Liver (tissue), 8 donors: ENCODE measurements at regions not wholly inside any gene's neighbourhood (a gene's known extent, or its start where the extent isn't known, plus 50 kb on each side); places are given as distances from the start of the nearest gene placed in this dataset.

Experiments used
- DNase-seq: peaks from one replicate; pipeline ENCODE4 v3.0.0-alpha.2; 2017; ENCODE audit warnings: low spot score
- H3K27ac ChIP-seq, 2 donors: one replicate each; pipeline ENCODE4 v1.7.0; 2013; ENCODE audit warnings: inconsistent platforms in 2 of 2, low read length in 2 of 2, control low read depth in 1 of 2, low read depth in 1 of 2, mild to moderate bottlenecking in 1 of 2
- H3K27me3 ChIP-seq, 4 donors: one replicate each; pipeline versions ENCODE4 v1.6.1 to v1.7.0; 2013; ENCODE audit warnings: low read length in 3 of 4, inconsistent platforms in 1 of 4, mild to moderate bottlenecking in 1 of 4, moderate library complexity in 1 of 4; ENCODE audit not compliant: control insufficient read depth in 4 of 4, insufficient read depth in 4 of 4
- H3K36me3 ChIP-seq, 4 donors: one replicate each; pipeline versions ENCODE4 v1.6.1 to v1.7.0; 2013; ENCODE audit warnings: low read length in 3 of 4, mild to moderate bottlenecking in 3 of 4, low read depth in 1 of 4, moderate library complexity in 1 of 4; ENCODE audit not compliant: control insufficient read depth in 4 of 4, insufficient read depth in 3 of 4
- H3K4me1 ChIP-seq, 4 donors: one replicate each; pipeline versions ENCODE4 v1.6.1 to v1.7.0; 2013; ENCODE audit warnings: low read length in 3 of 4, mild to moderate bottlenecking in 3 of 4, moderate library complexity in 1 of 4; ENCODE audit not compliant: control insufficient read depth in 4 of 4, insufficient read depth in 4 of 4
- H3K4me3 ChIP-seq, 3 donors: one replicate each; pipeline versions ENCODE4 v1.6.1 to v1.7.0; 2013; ENCODE audit warnings: low read length in 3 of 3, control low read depth in 1 of 3, low read depth in 1 of 3, mild to moderate bottlenecking in 1 of 3
- H3K9ac ChIP-seq, 2 donors: one replicate each; pipeline ENCODE4 v1.7.0; 2013; ENCODE audit warnings: low read length in 2 of 2, mild to moderate bottlenecking in 2 of 2, moderate library complexity in 2 of 2, control low read depth in 1 of 2, low read depth in 1 of 2
- H3K9me3 ChIP-seq, 4 donors: one replicate each; pipeline versions ENCODE4 v1.6.1 to v1.7.0; 2013; ENCODE audit warnings: low read length in 3 of 4; ENCODE audit not compliant: control insufficient read depth in 4 of 4
- CTCF ChIP-seq: fragments of 150-350 bp; IDR thresholded peaks from 2 replicates; pipeline ENCODE4 v1.5.1; 2017; ENCODE audit warnings: improper control_type of control experiment, low read depth, low read length; ENCODE audit not compliant: missing input control
- EGR1 ChIP-seq, 2 donors: IDR thresholded peaks; 2 replicates each; pipeline ENCODE4 v1.6.1; 2016 to 2018; ENCODE audit warnings: antibody characterized with exemption in 2 of 2, low read depth in 2 of 2
- FOXA1 ChIP-seq: IDR thresholded peaks from 2 replicates; pipeline ENCODE4 v1.6.1; 2016; ENCODE audit warnings: antibody characterized with exemption
- FOXA2 ChIP-seq: IDR thresholded peaks from 2 replicates; pipeline ENCODE4 v1.6.1; 2016; ENCODE audit warnings: antibody characterized with exemption
- GABPA ChIP-seq, 2 donors: IDR thresholded peaks in 1 of 2; conservative IDR thresholded peaks in 1 of 2; 2 replicates each; pipeline ENCODE4 v1.6.1; 2016; ENCODE audit warnings: antibody characterized with exemption in 2 of 2, mild to moderate bottlenecking in 1 of 2, moderate library complexity in 1 of 2
- HNF4A ChIP-seq, 2 donors: conservative IDR thresholded peaks; 2 replicates each; pipeline ENCODE4 v1.6.1; 2016; ENCODE audit warnings: antibody characterized with exemption in 2 of 2, mild to moderate bottlenecking in 2 of 2
- HNF4G ChIP-seq: IDR thresholded peaks from 2 replicates; pipeline ENCODE4 v1.6.1; 2016; ENCODE audit warnings: antibody characterized with exemption
- JUND ChIP-seq, 2 donors: IDR thresholded peaks; 2 replicates each; pipeline ENCODE4 v1.6.1; 2016; ENCODE audit warnings: antibody characterized with exemption in 2 of 2
- MAX ChIP-seq: IDR thresholded peaks from 2 replicates; pipeline ENCODE4 v1.6.1; 2016; ENCODE audit warnings: antibody characterized with exemption
- NR2F2 ChIP-seq: IDR thresholded peaks from 2 replicates; pipeline ENCODE4 v1.6.1; 2016; ENCODE audit warnings: antibody characterized with exemption
- RAD21 ChIP-seq, 2 donors: IDR thresholded peaks; 2 replicates each; pipeline ENCODE4 v1.6.1; 2016; ENCODE audit warnings: antibody characterized with exemption in 2 of 2, mild to moderate bottlenecking in 2 of 2
- RXRA ChIP-seq, 2 donors: IDR thresholded peaks; 2 replicates each; pipeline ENCODE4 v1.6.1; 2017 to 2018; ENCODE audit warnings: antibody characterized with exemption in 2 of 2, mild to moderate bottlenecking in 1 of 2
- SP1 ChIP-seq: IDR thresholded peaks from 2 replicates; pipeline ENCODE4 v1.6.1; 2018; ENCODE audit warnings: antibody characterized with exemption, mild to moderate bottlenecking
- YY1 ChIP-seq: IDR thresholded peaks from 2 replicates; pipeline ENCODE4 v1.6.1; 2016; ENCODE audit warnings: antibody characterized with exemption, mild to moderate bottlenecking
- ZBTB33 ChIP-seq: IDR thresholded peaks from 2 replicates; pipeline ENCODE4 v1.6.1; 2016; ENCODE audit warnings: antibody characterized with exemption
- WGBS: extraction: QIAGEN DNeasy Blood & Tissue Kit; methylation state at CpG from one replicate; pipeline ENCODE4 v1.1.7; 2013; 5-methylcytosine and 5-hydroxymethylcytosine counted together
- TF ChIP-seq, protein P1 (sequence below): IDR thresholded peaks from 2 replicates; pipeline ENCODE4 v1.6.1; 2016; ENCODE audit warnings: antibody characterized with exemption
- donor health status: healthy.
- donor health status: healthy.
- donor health status: healthy.
- donor health status: healthy.
- donor health status: healthy.

DNA sequence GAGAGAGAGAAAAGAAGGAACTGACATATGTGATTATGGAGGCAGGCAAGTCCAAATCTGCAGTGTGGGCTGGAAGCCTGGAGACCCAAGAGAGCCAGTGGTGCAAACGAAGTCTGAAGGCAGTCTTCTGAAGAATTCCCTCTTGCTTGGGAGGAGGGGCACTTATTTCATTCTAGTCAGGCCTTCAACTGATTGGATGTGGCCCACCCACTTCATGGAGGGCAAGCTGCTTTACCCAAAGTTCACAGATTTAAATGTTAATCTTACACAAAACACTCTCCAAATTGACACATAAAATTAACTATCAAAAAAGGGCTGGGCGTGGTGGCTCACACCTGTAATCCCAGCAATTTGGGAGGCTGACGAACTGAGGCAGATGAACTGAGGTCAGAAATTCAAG is 103.5 kb upstream of the RAB3GAP2 start:
- Histone ChIP-seq H3K4me1 (no peaks in the 10 kb centered on the region), H3K9ac (no peak overlapping the region), H3K4me3 (no peak overlapping the region), H3K36me3 (no peaks in the 10 kb centered on the region), H3K9me3 (peaks cover 0 to 2% (median 0%) of the 10 kb centered on the region in 4 donors), H3K27ac (no peak overlapping the region), H3K27me3 (peaks cover 0 to 3% (median 0%) of the 10 kb centered on the region in 4 donors)
- no peak for DNase-seq
- TF ChIP-seq, protein P1, sequence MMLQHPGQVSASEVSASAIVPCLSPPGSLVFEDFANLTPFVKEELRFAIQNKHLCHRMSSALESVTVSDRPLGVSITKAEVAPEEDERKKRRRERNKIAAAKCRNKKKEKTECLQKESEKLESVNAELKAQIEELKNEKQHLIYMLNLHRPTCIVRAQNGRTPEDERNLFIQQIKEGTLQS: no peak
- TF ChIP-seq JUND (IDR thresholded peaks at IDR 0.05) (no peak), SP1 (no peak), YY1 (no peak), HNF4A (conservative IDR thresholded peaks at IDR 0.05) (no peak), GABPA (IDR thresholded peaks at IDR 0.05 in 1 of 2, conservative IDR thresholded peaks at IDR 0.05 in 1 of 2) (no peak), NR2F2 (no peak), RXRA (IDR thresholded peaks at IDR 0.05) (no peak), RAD21 (IDR thresholded peaks at IDR 0.05) (no peak), ZBTB33 (no peak)
- 84% methylated on average over 3 of the region's 3 CpGs for WGBS

DNA sequence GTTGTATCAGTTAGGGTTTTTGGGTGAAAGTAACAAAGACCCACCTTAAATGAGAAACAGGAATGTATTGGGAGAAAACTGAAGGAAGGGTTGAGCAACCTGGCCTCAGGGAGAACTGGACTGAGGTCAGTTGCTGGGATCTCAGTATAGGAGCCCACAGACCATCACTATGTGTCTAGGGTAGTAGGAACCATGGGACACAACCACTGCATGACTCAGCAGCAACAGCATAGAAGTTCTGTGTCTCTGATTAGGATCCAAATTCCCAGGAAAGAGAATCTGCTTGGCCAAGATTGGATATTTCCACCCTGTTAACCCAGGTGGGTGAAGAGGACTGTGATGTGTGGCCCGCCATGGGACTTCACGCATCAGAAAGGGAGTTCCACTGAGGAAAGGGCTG is 102.2 kb upstream of the RAB3GAP2 start:
- Histone ChIP-seq H3K4me1 (no peaks in the 10 kb centered on the region), H3K9ac (no peak overlapping the region), H3K27ac (no peak overlapping the region), H3K27me3 (peaks cover 0 to 3% (median 0%) of the 10 kb centered on the region in 4 donors), H3K36me3 (no peaks in the 10 kb centered on the region), H3K4me3 (no peak overlapping the region), H3K9me3 (peaks cover 0 to 2% (median 0%) of the 10 kb centered on the region in 4 donors)
- no peak for DNase-seq
- TF ChIP-seq YY1 (no peak), FOXA2 (no peak), MAX (no peak), RAD21 (IDR thresholded peaks at IDR 0.05) (no peak), CTCF (no peak), JUND (IDR thresholded peaks at IDR 0.05) (no peak), HNF4A (conservative IDR thresholded peaks at IDR 0.05) (no peak), SP1 (no peak), FOXA1 (no peak), EGR1 (IDR thresholded peaks at IDR 0.05; ENCODE audit: low read depth in 2 of 2) (no peak), ZBTB33 (no peak), HNF4G (no peak), RXRA (IDR thresholded peaks at IDR 0.05) (no peak)
- WGBS: 92% methylated on average over 2 of the region's 2 CpGs
